ENCODE measurements at regions not wholly inside any gene's neighbourhood (a gene's known extent, or its start where the extent isn't known, plus 50 kb on each side); places are given as distances from the start of the nearest gene placed in this dataset.

DNA sequence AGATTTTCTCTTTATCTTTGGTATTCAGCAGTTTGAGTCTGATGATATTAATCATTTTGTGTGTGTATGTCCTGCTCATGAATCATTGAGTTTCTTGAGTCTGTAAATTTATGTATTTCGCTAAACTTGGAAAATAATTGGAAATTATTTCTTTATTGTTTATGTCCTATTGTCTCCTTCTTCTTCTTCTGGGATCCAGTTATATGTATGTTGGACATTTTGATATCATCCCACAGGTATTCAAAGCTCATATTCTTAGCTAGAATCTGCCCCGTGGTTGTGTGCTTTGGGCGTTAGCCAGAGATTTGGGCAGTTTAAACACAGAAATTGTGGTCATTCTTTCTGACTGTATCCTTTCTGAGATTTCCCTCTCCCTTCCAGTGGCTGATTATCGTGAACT lies 243.0 kb upstream of the SPRED2 start:
- Histone ChIP-seq H3K36me3 (ENCODE audit: control insufficient read depth, insufficient read depth, low read length) (no peaks in the 10 kb centered on the region), H3K4me1 (ENCODE audit: control insufficient read depth, insufficient read depth, low read length) (no peaks in the 10 kb centered on the region), H3K27ac (ENCODE audit: low read length) (no peak overlapping the region), H3K27me3 (ENCODE audit: control insufficient read depth, insufficient read depth, low read length) (no peaks in the 10 kb centered on the region), H3K9me3 (replicated peaks; ENCODE audit: control insufficient read depth, low read depth, low read length) (peaks cover 5% of the 10 kb centered on the region), H3K4me3 (ENCODE audit: low read length) (no peak overlapping the region)
- no peak for DNase-seq
- WGBS (ENCODE audit: insufficient coverage), result no CpG with 5 or more reads among the region's 4 CpGs

DNA sequence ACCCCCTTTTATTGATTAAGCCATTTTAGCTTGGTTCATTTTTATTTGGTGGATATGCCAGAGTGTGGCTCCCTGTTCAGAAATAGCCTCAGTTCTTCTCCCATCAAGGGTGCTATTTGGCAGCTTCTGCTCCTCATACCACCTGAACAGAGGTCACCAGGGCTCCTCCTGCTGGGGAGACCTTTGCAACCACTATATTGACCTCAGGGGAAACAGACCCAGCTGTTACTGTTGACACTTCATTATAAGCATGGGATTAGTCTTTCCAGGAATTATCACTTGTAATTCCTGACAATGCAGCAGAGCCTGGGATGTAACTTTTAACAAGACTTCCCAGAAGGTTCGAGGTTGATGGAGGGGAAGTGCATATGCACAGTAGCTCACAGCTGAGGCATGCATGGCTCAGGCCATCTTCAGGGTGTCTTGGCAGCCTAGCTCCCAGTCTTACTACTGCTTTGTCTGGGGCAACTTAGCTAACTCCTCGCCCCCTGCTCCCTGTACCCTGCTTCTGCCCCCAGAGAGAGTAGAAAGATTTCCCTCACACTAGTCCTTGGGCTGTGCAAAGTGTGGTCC lies 239.4 kb upstream of the SPRED2 start:
- Histone ChIP-seq H3K36me3 (ENCODE audit: control insufficient read depth, insufficient read depth, low read length) (no peaks in the 10 kb centered on the region), H3K4me3 (ENCODE audit: low read length) (no peak overlapping the region), H3K9me3 (replicated peaks; ENCODE audit: control insufficient read depth, low read depth, low read length) (peaks cover 19% of the 10 kb centered on the region), H3K4me1 (ENCODE audit: control insufficient read depth, insufficient read depth, low read length) (no peaks in the 10 kb centered on the region), H3K27me3 (ENCODE audit: control insufficient read depth, insufficient read depth, low read length) (no peaks in the 10 kb centered on the region), H3K27ac (ENCODE audit: low read length) (no peak overlapping the region)
- no CpG with 5 or more reads among the region's 2 CpGs for WGBS (ENCODE audit: insufficient coverage)
- DNase-seq, result no peak

DNA sequence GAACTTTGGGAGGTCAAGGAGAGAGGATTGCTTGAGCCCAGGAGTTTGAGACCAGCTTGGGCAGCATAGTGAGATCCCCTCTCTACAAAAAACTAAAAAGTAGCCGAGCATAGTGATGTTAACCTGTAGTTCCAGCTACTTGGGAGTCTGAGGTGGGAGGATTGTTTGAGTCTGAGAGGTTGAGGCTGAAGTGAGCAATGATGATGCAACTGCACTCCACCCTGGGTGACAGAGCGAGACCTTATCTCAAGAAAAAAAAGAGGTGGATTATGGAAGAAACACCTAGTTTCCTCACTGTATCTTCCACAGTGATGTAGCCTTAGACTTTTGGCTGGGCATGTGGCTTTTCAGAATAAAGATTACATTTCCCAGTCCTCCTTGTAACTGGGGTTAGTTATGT lies 237.2 kb upstream of the SPRED2 start:
- no peaks in the 10 kb centered on the region for H3K27me3 ChIP-seq (ENCODE audit: control insufficient read depth, insufficient read depth, low read length)
- no peaks in the 10 kb centered on the region for H3K4me1 ChIP-seq (ENCODE audit: control insufficient read depth, insufficient read depth, low read length)
- H3K27ac ChIP-seq (ENCODE audit: low read length), result no peak overlapping the region
- H3K9me3 ChIP-seq (replicated peaks; ENCODE audit: control insufficient read depth, low read depth, low read length), result peaks cover 13% of the 10 kb centered on the region
- H3K4me3 ChIP-seq (ENCODE audit: low read length), result no peak overlapping the region
- no peaks in the 10 kb centered on the region for H3K36me3 ChIP-seq (ENCODE audit: control insufficient read depth, insufficient read depth, low read length)
- DNase-seq, result no peak
- no CpG with 5 or more reads among the region's 2 CpGs for WGBS (ENCODE audit: insufficient coverage)

DNA sequence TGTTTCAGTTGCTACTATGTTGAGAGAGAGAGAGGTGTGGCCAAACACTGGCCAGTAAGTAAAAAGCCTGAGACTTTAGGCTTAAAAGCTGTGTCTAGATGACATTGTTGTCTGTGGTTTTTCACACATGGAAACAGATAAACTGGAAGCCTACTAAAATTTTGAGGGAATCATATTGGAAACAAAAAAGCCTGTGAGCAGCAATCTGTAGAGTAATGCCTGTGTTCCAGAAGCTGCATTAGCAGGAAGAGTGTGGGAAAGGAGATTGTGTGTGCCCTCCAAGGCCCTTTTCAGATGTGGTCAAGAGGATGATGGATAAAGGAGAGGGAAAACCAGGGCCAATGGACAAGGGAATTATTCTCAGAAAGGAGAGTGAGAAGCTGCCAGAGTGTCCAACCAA lies 236.3 kb upstream of the SPRED2 start:
- Histone ChIP-seq H3K36me3 (ENCODE audit: control insufficient read depth, insufficient read depth, low read length) (no peaks in the 10 kb centered on the region), H3K4me3 (ENCODE audit: low read length) (no peak overlapping the region), H3K27ac (ENCODE audit: low read length) (no peak overlapping the region), H3K4me1 (ENCODE audit: control insufficient read depth, insufficient read depth, low read length) (no peaks in the 10 kb centered on the region), H3K9me3 (replicated peaks; ENCODE audit: control insufficient read depth, low read depth, low read length) (peaks cover 13% of the 10 kb centered on the region), H3K27me3 (ENCODE audit: control insufficient read depth, insufficient read depth, low read length) (no peaks in the 10 kb centered on the region)
- no peak for DNase-seq

DNA sequence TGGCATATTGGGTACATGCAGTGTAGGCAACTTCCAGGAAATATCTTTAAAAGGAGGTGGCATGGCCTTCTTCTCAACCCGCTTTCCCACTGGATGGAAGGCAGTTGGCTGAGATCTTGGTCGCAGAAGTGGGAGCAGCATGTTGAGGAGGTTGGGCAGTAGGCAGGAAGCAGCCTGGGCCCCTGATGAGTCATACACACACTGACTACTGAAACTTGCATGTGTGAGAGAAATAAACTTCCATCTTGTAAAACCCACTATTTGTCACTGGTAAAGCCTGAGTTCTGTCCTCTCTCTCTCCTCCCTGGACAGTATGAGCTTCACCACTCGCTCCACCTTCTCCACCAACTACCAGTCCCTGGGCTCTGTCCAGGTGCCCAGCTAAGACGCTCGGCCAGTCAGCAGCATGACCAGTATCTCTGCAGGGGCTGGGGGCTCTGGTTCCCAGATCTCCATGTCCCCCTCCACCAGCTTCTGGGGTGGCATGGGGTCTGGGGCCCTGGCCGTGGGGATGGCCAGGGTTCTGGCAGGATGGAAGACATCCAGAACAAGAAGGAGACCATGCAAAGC lies 233.8 kb upstream of the SPRED2 start:
- peaks cover 3% of the 10 kb centered on the region for H3K4me1 ChIP-seq (ENCODE audit: control insufficient read depth, insufficient read depth, low read length)
- H3K36me3 ChIP-seq (ENCODE audit: control insufficient read depth, insufficient read depth, low read length), result no peaks in the 10 kb centered on the region
- H3K9me3 ChIP-seq (replicated peaks; ENCODE audit: control insufficient read depth, low read depth, low read length), result peaks cover 13% of the 10 kb centered on the region
- DNase-seq, result no peak
- H3K4me3 ChIP-seq (ENCODE audit: low read length), result no peak overlapping the region
- no peak overlapping the region for H3K27ac ChIP-seq (ENCODE audit: low read length)
- WGBS (ENCODE audit: insufficient coverage), result 91% methylated on average over 5 of the region's 6 CpGs
- H3K27me3 ChIP-seq (ENCODE audit: control insufficient read depth, insufficient read depth, low read length), result no peaks in the 10 kb centered on the region

DNA sequence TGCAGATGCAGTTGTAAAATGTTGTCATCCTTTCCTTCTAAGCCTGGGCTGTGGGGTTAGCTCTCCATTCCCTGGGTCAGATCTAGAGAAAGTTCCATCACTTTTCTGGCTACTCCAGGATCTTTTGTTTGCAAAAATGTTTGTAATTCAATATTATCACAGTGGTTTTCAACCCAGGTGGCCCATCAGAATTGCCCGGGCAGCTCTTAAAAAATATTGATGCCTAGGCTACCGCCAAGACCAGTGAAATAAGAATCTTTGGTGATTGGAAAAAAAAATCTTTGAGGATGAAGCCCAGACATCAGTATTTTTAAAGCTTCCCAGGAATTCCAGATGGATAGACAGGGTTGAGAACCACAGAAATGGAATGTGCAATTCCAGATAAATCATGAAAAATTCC lies 232.5 kb upstream of the SPRED2 start:
- no peaks in the 10 kb centered on the region for H3K36me3 ChIP-seq (ENCODE audit: control insufficient read depth, insufficient read depth, low read length)
- 80% methylated on average over 2 of the region's 2 CpGs for WGBS (ENCODE audit: insufficient coverage)

DNA sequence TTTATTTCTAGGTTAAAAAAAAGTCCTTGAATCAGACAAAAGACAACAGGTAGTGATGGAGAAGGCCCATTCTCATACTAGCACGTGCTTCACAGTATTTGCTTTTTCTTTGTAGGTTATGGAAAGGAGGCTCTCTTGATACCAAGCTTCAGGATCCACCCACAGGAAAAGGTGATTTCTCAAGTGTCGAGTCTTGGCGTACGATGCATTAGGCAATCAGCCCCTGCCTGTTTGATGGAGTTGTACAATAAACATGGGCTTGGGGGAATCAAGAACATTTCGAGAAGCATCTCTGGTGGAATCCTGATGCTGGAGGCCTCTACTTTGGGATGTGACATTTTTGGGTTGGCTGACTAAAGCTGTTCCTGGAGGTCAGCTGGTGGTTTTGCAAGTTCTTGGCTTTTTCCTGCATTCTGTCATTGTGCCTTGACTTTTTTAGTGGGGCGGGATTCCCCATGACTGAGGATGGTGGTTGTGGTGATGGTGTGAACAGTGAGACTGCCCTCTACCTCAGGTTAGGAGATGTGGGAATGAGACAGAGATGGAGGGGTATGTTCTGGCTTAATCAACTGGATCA lies 231.5 kb upstream of the SPRED2 start:
- no peak overlapping the region for H3K27ac ChIP-seq (ENCODE audit: low read length)
- 83% methylated on average over 4 of the region's 6 CpGs for WGBS (ENCODE audit: insufficient coverage)
- no peak for DNase-seq
- no peak overlapping the region for H3K4me3 ChIP-seq (ENCODE audit: low read length)
- peaks cover 6% of the 10 kb centered on the region for H3K4me1 ChIP-seq (ENCODE audit: control insufficient read depth, insufficient read depth, low read length)
- no peaks in the 10 kb centered on the region for H3K36me3 ChIP-seq (ENCODE audit: control insufficient read depth, insufficient read depth, low read length)
- H3K9me3 ChIP-seq (replicated peaks; ENCODE audit: control insufficient read depth, low read depth, low read length), result peaks cover 10% of the 10 kb centered on the region
- no peaks in the 10 kb centered on the region for H3K27me3 ChIP-seq (ENCODE audit: control insufficient read depth, insufficient read depth, low read length)

More for the DNA sequence above, 232.5 kb upstream of the SPRED2 start:
- no peak overlapping the region for H3K27ac ChIP-seq (ENCODE audit: low read length)
- H3K4me3 ChIP-seq (ENCODE audit: low read length), result no peak overlapping the region
- H3K9me3 ChIP-seq (replicated peaks; ENCODE audit: control insufficient read depth, low read depth, low read length), result peaks cover 13% of the 10 kb centered on the region
- H3K27me3 ChIP-seq (ENCODE audit: control insufficient read depth, insufficient read depth, low read length), result no peaks in the 10 kb centered on the region
- H3K4me1 ChIP-seq (ENCODE audit: control insufficient read depth, insufficient read depth, low read length), result peaks cover 3% of the 10 kb centered on the region
- no peak for DNase-seq

DNA sequence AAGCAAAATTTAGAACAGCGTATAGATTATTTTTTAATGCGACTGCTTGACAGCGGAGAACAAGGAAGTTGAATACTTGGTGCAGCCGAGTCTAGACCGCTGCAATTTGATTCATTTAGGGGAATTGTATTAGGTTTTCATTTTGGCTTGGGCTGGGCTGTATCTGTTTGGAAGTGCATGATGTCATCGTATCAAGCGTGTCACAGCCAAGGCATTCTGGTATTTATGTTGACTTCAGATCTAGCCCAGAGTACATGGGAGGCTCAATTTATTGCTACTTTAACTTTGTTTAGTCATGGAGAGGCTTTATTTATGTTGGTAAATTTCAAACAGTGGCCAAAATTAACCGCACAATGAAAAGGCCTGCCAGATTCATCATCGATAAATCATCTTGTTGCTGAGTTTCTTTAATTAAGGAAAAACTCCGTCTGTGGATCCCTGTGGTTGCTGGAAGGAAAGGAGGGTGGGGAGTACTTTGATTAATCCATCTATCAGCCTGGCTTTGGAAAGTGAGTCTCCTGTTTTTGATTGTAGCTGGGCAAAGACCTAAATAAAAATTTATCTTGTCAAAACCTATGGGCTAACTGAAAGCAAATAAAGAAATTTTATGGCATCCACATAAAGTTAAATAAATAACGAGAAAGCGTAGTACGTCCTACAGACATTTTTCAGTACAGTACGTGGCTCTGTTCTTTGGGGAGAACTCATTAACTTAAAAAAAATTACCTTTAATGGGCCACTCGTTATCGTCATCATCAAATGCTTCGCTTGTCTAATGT lies 230.4 kb upstream of the SPRED2 start:
- no peak overlapping the region for H3K27ac ChIP-seq (ENCODE audit: low read length)
- peaks cover 9% of the 10 kb centered on the region for H3K4me1 ChIP-seq (ENCODE audit: control insufficient read depth, insufficient read depth, low read length)
- H3K36me3 ChIP-seq (ENCODE audit: control insufficient read depth, insufficient read depth, low read length), result no peaks in the 10 kb centered on the region
- peak; percentile 83 for DNase-seq
- no peak overlapping the region for H3K4me3 ChIP-seq (ENCODE audit: low read length)
- peaks cover 2% of the 10 kb centered on the region for H3K9me3 ChIP-seq (replicated peaks; ENCODE audit: control insufficient read depth, low read depth, low read length)
- WGBS (ENCODE audit: insufficient coverage), result 50% methylated on average over 10 of the region's 17 CpGs
- H3K27me3 ChIP-seq (ENCODE audit: control insufficient read depth, insufficient read depth, low read length), result no peaks in the 10 kb centered on the region

DNA sequence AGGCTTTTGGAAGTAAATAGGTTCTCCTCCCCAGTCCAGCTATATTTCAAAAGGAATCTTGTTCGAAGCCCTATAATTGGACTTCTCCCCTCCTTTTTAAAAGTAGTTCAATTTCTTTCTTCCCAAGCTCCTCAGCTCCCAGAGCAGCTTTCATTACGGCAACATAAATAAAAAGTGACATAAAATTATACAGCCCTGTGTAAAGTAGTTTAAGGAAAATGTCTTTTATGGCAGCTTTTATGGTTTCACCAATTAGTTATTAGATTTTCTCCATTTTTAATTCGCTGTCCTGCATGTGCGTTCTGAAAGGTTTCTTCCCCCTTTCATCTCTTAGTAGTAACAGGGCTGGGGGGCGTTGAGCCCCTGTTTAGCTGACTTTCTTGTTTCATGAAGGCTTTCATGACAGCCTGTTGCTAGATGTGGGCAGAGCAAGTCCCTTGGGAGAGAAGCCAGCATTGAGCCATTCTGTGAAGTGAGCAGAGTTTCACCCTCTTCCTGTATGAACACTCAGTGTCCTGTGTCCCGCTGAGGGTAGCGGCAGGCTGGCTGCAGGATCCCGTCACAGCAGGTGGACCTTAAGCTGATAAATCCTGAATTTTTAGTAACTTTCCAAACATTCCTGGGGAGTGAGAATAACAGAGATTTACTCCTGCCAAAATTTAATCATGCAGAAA lies 229.7 kb upstream of the SPRED2 start:
- DNase-seq, result no peak

DNA sequence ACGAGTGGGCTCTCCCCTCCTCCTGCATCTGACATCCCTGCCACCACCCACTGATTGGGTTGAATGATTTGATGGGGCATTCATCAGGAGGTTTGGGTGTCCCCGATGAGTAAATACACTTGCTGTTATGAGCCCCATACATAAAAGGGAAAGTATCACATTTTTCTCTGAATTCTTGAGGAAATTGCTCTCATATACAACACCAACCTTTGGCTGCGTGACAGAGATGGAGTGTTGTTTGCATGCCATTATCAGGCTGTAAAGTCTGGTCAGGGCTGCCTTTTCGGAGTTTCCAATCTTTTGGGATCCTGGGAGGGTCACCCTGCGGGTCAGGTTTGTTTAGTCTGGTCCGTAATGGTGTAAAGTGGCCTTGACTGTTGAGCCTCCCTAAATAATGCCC lies 227.9 kb upstream of the SPRED2 start:
- Histone ChIP-seq H3K4me3 (ENCODE audit: low read length) (no peak overlapping the region), H3K27me3 (ENCODE audit: control insufficient read depth, insufficient read depth, low read length) (no peaks in the 10 kb centered on the region), H3K9me3 (replicated peaks; ENCODE audit: control insufficient read depth, low read depth, low read length) (no peaks in the 10 kb centered on the region), H3K36me3 (ENCODE audit: control insufficient read depth, insufficient read depth, low read length) (no peaks in the 10 kb centered on the region), H3K27ac (ENCODE audit: low read length) (no peak overlapping the region), H3K4me1 (ENCODE audit: control insufficient read depth, insufficient read depth, low read length) (peaks cover 11% of the 10 kb centered on the region)
- no CpG with 5 or more reads among the region's 6 CpGs for WGBS (ENCODE audit: insufficient coverage)
- no peak for DNase-seq

More for the DNA sequence above, 229.7 kb upstream of the SPRED2 start:
- no peaks in the 10 kb centered on the region for H3K9me3 ChIP-seq (replicated peaks; ENCODE audit: control insufficient read depth, low read depth, low read length)
- H3K4me3 ChIP-seq (ENCODE audit: low read length), result no peak overlapping the region
- H3K27ac ChIP-seq (ENCODE audit: low read length), result no peak overlapping the region
- H3K36me3 ChIP-seq (ENCODE audit: control insufficient read depth, insufficient read depth, low read length), result no peaks in the 10 kb centered on the region
- no peaks in the 10 kb centered on the region for H3K27me3 ChIP-seq (ENCODE audit: control insufficient read depth, insufficient read depth, low read length)
- 48% methylated on average over 5 of the region's 8 CpGs for WGBS (ENCODE audit: insufficient coverage)
- H3K4me1 ChIP-seq (ENCODE audit: control insufficient read depth, insufficient read depth, low read length), result peaks cover 9% of the 10 kb centered on the region

Measured in muscle of leg (tissue), 3 donors.